Ascending aorta (tissue), 2 donors: ENCODE measurements at regions not wholly inside any gene's neighbourhood (a gene's known extent, or its start where the extent isn't known, plus 50 kb on each side); places are given as distances from the start of the nearest gene placed in this dataset.

ENCODE experiments used
- DNase-seq, 2 donors: peaks; one replicate each; pipeline ENCODE4 v3.0.0-alpha.2; 2019; ENCODE audit warnings: low spot score in 2 of 2
- H3K27ac ChIP-seq, 2 donors: fragments of 200-600 bp; sonication (generic); one replicate each; pipeline ENCODE4 v1.5.1; 2016 to 2017; ENCODE audit warnings: mild to moderate bottlenecking in 1 of 2
- H3K27me3 ChIP-seq: fragments of 200-600 bp; sonication (generic); one replicate; pipeline ENCODE4 v1.5.1; 2017
- H3K36me3 ChIP-seq, 2 donors: fragments of 200-600 bp; sonication (generic); one replicate each; pipeline ENCODE4 v1.5.1; 2016
- H3K4me1 ChIP-seq, 2 donors: fragments of 200-600 bp; sonication (generic); one replicate each; pipeline ENCODE4 v1.5.1; 2016 to 2017; ENCODE audit warnings: mild to moderate bottlenecking in 1 of 2
- H3K4me3 ChIP-seq, 2 donors: fragments of 200-600 bp; sonication (generic); one replicate each; pipeline ENCODE4 v1.5.1; 2016 to 2017; ENCODE audit warnings: mild to moderate bottlenecking in 1 of 2
- H3K9me3 ChIP-seq, 2 donors: fragments of 200-600 bp; sonication (generic); one replicate each; pipeline ENCODE4 v1.5.1; 2016
- CTCF ChIP-seq, 3 experiments: fragments of 200-600 bp in 2 of 3; fragments of 450-650 bp in 1 of 3; sonication (generic) in 2 of 3; IDR thresholded peaks; one replicate each; pipeline ENCODE4 v1.5.1; 2016 to 2019; ENCODE audit warnings: antibody characterized with exemption in 3 of 3, mild to moderate bottlenecking in 1 of 3, moderate library complexity in 1 of 3
- intact Hi-C: fragments of 100-400 bp; cut with DNase I; formaldehyde crosslinking; loops from one replicate; pipeline ENCODE4 v1.15.1; 2023

- Histone ChIP-seq H3K4me1 (peaks cover 0 to 28% of the 10 kb centered on the region in 2 donors), H3K27ac (peak overlapping the region; percentile 78 to 82), H3K9me3 (peaks cover 0 to 16% of the 10 kb centered on the region in 2 donors), H3K36me3 (no peaks in the 10 kb centered on the region), H3K4me3 (no peak overlapping the region), H3K27me3 (no peaks in the 10 kb centered on the region)
- intact Hi-C loops: loop anchor here (5.0 to 10.0 kb wide), 3 partner anchors 92 to 607 kb away; no protein-coding TSS in a partner anchor
- DNase-seq: peak in 1 of 2 donors; percentile 71
- no peak for TF ChIP-seq CTCF (IDR thresholded peaks at IDR 0.05)
These were observed 143.9 kb upstream of the TSC22D1 start for GRCh38 chr13:44719857-44720671.

- no peak for TF ChIP-seq CTCF (IDR thresholded peaks at IDR 0.05)
- peaks cover 0 to 16% of the 10 kb centered on the region in 2 donors for H3K9me3 ChIP-seq
- H3K27ac ChIP-seq: peak overlapping the region; percentile 78 to 82
- no peaks in the 10 kb centered on the region for H3K27me3 ChIP-seq
- intact Hi-C loops: loop anchor here (10.0 kb wide), 1 partner anchor 246 kb away; no protein-coding TSS in a partner anchor
- no peaks in the 10 kb centered on the region for H3K36me3 ChIP-seq
- peaks cover 0 to 42% of the 10 kb centered on the region in 2 donors for H3K4me1 ChIP-seq
- no peak for DNase-seq
- no peak overlapping the region for H3K4me3 ChIP-seq
These were observed 142.3 kb upstream of the TSC22D1 start for GRCh38 chr13:44718467-44718866.

- intact Hi-C loops: loop anchor here (10.0 kb wide), 1 partner anchor 249 kb away; no protein-coding TSS in a partner anchor
- H3K36me3 ChIP-seq: no peaks in the 10 kb centered on the region
- no peaks in the 10 kb centered on the region for H3K27me3 ChIP-seq
- peak overlapping the region; percentile 74 to 88 for H3K27ac ChIP-seq
- TF ChIP-seq CTCF (IDR thresholded peaks at IDR 0.05): no peak
- peaks cover 0 to 53% of the 10 kb centered on the region in 2 donors for H3K4me1 ChIP-seq
- H3K4me3 ChIP-seq: no peak overlapping the region
- DNase-seq: no peak
- H3K9me3 ChIP-seq: no peaks in the 10 kb centered on the region
These were observed 139.4 kb upstream of the TSC22D1 start for GRCh38 chr13:44715287-44716230.

- Histone ChIP-seq H3K4me1 (peaks cover 0 to 52% of the 10 kb centered on the region in 2 donors), H3K4me3 (no peak overlapping the region), H3K36me3 (no peaks in the 10 kb centered on the region), H3K9me3 (no peaks in the 10 kb centered on the region), H3K27me3 (no peaks in the 10 kb centered on the region), H3K27ac (peak overlapping the region; percentile 74 to 88)
- intact Hi-C loops: loop anchor here (5.0 to 10.0 kb wide), 4 partner anchors 47 to 251 kb away; partner anchors contain the start of gene TSC22D1
- no peak for TF ChIP-seq CTCF (IDR thresholded peaks at IDR 0.05)
- peak; percentile 9 to 85 for DNase-seq
These were observed 137.8 kb upstream of the TSC22D1 start for GRCh38 chr13:44713788-44714469.

GRCh38 chr13:44711706-44712105 is 135.6 kb upstream of the TSC22D1 start:
- Histone ChIP-seq H3K9me3 (peaks cover 0 to 6% of the 10 kb centered on the region in 2 donors), H3K4me1 (peaks cover 0 to 51% of the 10 kb centered on the region in 2 donors), H3K27me3 (no peaks in the 10 kb centered on the region)

More at GRCh38 chr13:44711706-44712105, 135.6 kb upstream of the TSC22D1 start:
- Histone ChIP-seq H3K36me3 (no peaks in the 10 kb centered on the region), H3K27ac (peak overlapping the region; percentile 74 to 88), H3K4me3 (no peak overlapping the region)
- intact Hi-C loops: loop anchor here (5.0 to 10.0 kb wide), 4 partner anchors 44 to 253 kb away; partner anchors contain the start of gene TSC22D1
- TF ChIP-seq CTCF (IDR thresholded peaks at IDR 0.05): no peak
- DNase-seq: no peak
